HFF-Myc (cell line): ENCODE measurements at regions not wholly inside any gene's neighbourhood (a gene's known extent, or its start where the extent isn't known, plus 50 kb on each side); places are given as distances from the start of the nearest gene placed in this dataset.

Experiments used
- DNase-seq: peaks from one replicate; pipeline ENCODE4 v3.0.0-alpha.2; 2011; ENCODE audit warnings: low read depth; ENCODE audit errors: extremely low read depth
- H3K4me3 ChIP-seq: replicated peaks from 2 replicates; pipeline ENCODE4 v1.5.1; 2011; ENCODE audit warnings: low read depth, mild to moderate bottlenecking, control low read depth, low read length
- TF ChIP-seq, protein P1 (sequence below): IDR thresholded peaks from 2 replicates; pipeline ENCODE4 v1.5.1; 2012; ENCODE audit warnings: mild to moderate bottlenecking, low read depth, low read length, control low read depth; ENCODE audit errors: missing control alignments

DNA sequence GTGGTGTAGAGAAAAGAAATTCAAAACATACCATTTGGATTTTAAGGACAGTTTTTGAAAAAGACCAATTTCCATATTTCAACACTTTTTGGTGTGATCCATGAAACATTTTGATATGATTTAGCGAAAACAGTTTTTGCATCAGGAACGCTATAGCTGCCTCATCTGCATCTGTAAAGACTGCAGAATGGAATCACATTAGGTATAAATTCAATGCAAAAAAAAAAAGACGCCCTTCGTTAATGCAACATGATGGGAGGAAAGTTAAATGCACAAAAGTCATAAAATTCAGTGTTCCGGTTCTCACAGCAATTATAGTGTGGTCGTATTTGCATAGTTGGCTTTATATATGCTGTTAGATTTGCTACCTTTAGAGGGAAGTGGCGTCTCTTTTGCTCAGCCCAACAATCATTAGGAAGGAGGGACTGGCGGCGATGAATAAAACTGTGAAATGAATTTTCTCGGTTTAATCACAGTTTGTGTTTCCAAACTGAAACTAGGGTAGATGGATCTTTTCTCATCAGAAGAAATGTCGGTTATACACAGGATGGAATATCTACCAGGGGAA lies 215.7 kb downstream of the TEX29 start:
- no peak for DNase-seq
- H3K4me3 ChIP-seq, result no peak overlapping the region
- TF ChIP-seq, protein P1, sequence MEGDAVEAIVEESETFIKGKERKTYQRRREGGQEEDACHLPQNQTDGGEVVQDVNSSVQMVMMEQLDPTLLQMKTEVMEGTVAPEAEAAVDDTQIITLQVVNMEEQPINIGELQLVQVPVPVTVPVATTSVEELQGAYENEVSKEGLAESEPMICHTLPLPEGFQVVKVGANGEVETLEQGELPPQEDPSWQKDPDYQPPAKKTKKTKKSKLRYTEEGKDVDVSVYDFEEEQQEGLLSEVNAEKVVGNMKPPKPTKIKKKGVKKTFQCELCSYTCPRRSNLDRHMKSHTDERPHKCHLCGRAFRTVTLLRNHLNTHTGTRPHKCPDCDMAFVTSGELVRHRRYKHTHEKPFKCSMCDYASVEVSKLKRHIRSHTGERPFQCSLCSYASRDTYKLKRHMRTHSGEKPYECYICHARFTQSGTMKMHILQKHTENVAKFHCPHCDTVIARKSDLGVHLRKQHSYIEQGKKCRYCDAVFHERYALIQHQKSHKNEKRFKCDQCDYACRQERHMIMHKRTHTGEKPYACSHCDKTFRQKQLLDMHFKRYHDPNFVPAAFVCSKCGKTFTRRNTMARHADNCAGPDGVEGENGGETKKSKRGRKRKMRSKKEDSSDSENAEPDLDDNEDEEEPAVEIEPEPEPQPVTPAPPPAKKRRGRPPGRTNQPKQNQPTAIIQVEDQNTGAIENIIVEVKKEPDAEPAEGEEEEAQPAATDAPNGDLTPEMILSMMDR, result no peak

DNA sequence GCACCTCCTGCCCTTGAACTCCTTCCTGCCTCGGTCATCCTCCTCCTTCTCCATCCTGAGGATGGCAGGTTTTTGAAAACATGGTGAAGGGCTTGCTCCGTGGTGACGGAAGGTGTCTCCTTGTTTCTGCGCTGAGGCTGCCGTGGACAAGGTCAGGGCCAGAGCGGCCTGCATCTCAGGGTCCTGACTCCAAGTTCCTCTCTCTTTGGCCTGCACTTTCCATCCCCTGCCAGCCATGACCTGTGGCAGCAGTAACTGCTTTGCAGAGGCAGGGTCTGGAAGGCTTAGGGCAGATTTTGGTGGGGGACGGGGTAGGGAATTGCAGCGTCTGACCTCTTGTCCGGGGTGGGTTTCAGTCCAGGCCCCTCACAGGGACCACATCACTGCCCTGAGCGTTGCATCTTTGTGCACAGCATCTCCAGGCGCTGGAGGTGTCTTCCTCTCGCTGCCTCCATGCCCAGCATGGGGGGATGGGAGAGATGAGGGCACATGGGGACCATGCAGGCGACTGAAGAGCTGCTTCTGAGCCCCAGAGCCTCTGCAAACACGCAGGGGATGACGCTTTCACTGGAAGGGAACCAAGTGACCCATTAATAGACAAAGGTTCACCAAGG lies 216.8 kb downstream of the TEX29 start:
- no peak for DNase-seq
- TF ChIP-seq, protein P1, result no peak
- no peak overlapping the region for H3K4me3 ChIP-seq

DNA sequence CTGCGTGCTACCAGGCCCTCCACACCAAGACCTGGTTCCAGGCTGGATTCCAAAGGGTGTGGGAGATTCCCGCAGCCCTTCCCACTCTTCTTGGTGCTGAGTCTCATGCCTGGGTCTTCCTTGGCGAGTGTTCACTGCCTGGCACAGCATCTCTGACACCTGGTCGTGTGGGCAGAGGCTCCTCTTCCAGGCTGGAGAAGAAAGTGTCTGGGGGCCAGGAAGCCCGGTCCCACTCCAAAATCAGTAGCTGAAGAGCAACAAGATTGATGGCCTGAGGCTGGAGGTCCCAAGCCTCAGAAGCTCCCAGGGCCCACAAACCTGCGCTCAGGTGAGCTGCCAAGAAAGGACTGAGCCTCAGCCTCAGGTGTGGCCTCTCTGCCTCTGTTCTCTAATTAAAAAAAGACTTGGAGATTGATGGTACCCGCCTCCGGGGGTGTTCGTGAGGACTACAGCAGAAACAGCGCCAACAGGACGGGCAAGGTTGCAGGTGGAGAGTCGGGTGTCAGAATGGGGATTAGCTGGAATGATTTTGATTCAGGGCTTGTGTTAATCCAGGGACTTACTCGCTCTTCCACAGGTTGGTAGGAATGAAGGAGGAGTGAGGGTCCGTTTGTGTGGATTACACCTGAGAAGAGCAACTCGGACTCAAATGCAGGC lies 217.5 kb downstream of the TEX29 start:
- no peak overlapping the region for H3K4me3 ChIP-seq
- TF ChIP-seq, protein P1, result no peak
- DNase-seq, result no peak

DNA sequence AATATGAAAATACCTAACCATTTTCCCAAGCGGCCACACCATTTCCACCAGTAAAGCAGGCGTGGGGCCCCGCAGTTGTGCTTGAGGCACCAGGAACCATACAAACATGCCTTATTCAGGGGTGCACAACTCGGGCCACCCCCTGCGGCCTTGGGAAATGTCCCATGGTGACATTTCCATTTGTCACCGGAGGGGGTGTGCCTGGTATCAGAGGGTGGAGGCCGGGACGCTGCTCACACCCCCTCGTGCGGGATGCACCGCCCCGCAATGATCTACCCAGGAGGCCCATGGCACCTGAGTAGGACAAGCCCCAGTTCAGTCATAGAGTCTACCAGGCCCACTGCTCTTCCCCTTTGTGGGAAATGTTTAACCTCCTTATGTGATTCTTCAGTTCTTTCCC lies 218.8 kb downstream of the TEX29 start:
- H3K4me3 ChIP-seq, result no peak overlapping the region
- TF ChIP-seq, protein P1, result no peak
- DNase-seq, result no peak

DNA sequence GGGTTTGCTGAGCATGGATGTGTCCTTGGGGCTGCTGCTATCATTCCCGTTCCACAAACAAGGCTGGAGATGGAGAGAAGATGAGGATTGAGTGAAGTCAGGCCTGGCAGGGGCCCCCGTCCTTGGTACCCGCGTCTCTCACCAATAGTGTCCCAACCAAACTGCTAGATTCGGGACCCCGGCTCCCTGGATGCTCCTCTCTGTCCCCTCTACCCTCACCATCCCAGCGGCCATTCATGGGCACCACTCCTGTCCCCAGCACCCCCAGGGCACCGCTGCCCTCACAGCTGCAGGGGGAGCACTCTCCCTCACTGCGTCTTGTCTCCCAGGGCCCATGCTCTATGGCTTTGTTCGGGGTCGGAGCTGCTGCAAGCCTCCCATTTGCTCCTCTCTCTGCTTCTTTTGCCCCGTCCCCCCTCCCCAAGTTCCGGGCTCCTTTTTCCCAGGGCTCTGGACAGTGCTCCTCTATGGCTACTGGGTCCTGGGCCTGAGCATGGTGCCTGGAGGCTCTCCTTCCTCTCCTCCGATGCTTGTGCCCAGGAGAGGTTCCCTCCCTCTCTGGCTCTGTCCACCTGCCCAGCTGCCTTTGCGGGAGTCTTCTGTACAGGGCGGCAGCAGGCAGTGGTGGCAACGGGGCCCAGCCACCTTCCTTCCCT lies 219.5 kb downstream of the TEX29 start:
- no peak for DNase-seq
- H3K4me3 ChIP-seq, result no peak overlapping the region
- TF ChIP-seq, protein P1, result no peak

DNA sequence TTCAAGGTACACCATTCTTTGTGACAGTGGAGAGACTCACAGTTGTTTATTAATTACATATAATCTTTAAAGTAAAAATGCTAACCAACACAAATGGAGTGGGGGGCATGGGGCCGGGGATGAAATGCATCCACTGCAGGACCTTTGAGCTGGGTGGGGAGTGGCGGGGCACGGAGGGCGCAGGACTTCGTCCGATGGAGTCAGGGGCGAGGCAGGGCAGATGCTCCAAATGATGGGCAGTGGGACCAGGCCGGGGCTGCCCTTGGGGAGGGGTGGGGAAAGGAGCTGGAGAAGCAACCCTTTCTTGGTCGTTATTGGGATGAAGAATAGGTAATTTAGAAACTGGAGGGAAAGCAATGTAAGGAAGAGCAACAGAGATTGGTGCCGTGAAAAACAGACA lies 220.0 kb downstream of the TEX29 start:
- DNase-seq, result no peak
- no peak overlapping the region for H3K4me3 ChIP-seq
- TF ChIP-seq, protein P1, result no peak
